ENCODE measurements at regions not wholly inside any gene's neighbourhood (a gene's known extent, or its start where the extent isn't known, plus 50 kb on each side); places are given as distances from the start of the nearest gene placed in this dataset.

GRCh38 chr2:509888-510287 lies 167.3 kb downstream of the TMEM18 start:
- DNase-seq: no peak

- no peak for DNase-seq
Observed at GRCh38 chr2:508121-508520, 169.1 kb downstream of the TMEM18 start.

DNA sequence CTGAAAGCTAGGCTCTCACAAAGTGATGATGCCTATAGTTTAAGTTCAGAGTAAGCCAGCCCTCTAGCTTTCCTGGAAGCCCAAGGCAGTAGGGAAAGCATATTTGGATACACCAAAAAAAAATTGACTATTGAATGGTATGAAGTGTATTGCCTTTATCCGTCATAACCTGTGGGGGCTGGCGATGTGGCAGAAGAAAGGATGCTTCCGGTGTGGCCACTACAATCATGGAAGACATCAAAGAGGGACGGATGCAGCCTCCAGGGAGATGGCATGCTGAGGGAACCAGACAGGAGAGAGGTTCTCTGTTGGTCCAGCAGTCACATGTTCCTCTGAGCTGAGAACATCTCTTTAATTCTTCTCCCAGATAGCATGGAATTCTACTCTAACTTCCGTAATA lies 170.3 kb downstream of the TMEM18 start:
- no peak for DNase-seq

DNA sequence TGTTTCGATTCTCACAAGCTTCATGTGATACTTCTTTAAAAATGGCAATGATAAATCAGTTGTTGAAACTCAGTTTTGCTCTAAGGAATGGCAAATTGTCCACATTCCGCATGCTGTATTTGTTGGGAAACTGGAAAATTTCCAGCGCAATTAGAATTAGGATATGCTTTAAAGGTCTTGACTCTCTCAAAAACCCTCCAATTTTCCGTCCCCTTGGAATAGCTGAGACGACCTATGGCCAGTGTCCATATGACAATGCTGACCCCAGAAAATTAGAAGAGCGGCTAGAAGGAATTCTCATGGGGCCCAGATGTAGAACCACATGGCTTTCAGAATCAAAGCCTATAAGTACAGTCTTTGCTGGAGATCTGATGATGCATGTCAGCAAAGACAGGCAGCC lies 170.8 kb downstream of the TMEM18 start:
- DNase-seq: no peak

GRCh38 chr2:505941-506340 lies 171.3 kb downstream of the TMEM18 start:
- no peak for DNase-seq

GRCh38 chr2:503288-503999 lies 173.8 kb downstream of the TMEM18 start:
- DNase-seq: no peak

- no peak for DNase-seq
Observed at GRCh38 chr2:502831-503230, 174.4 kb downstream of the TMEM18 start.

GRCh38 chr2:501667-502066 lies 175.5 kb downstream of the TMEM18 start:
- no peak for DNase-seq

GRCh38 chr2:501130-501529 lies 176.1 kb downstream of the TMEM18 start:
- no peak for DNase-seq

DNA sequence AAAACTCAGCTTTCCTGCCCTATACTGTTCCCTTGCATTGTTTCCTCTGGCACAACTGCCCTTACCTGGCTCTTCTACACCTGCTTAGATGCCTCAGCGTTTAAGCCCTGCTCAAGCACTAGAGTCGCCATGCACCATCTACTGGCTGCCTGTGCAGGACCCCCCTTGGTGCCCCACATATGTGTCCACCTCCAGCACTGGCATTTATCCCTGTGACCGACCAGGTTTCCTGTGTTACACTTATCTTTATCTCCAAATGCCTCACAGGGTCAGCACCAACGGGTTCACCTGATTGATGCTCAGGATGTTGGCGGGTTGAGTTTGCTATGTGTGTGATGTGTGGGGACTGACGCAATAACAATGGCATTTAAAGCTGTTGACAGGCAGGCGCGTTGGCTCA lies 177.5 kb downstream of the TMEM18 start:
- DNase-seq: no peak

GRCh38 chr2:498493-499178 lies 178.6 kb downstream of the TMEM18 start:
- DNase-seq: no peak

- DNase-seq: no peak
Observed at GRCh38 chr2:497770-498492, 179.3 kb downstream of the TMEM18 start.

GRCh38 chr2:496729-497128 lies 180.5 kb downstream of the TMEM18 start:
- no peak for DNase-seq

DNA sequence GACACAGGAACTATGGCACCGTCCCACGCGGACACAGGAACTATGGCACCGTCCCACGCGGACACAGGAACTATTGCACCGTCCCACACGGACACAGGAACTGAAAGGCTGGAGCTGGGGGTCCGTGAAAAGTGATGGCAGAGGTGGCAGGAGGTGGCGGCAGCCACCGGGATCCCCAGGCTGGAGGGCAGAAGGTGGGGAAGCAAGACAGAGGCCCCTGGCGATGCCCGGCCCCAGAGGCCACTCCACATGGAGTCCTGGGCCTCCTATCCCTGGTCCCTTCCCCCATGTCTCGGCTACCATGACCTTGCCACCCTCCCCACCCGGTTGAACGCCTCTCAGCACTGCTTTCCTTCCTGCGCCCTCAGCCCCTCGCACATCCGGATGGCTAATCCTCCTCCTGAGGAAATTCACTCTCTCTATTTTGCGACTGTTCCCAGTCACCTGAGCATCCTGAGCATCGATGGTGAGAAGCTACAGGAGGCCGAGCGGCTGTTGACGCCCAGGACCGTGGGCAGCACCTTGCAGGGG lies 181.4 kb downstream of the TMEM18 start:
- DNase-seq: no peak

DNA sequence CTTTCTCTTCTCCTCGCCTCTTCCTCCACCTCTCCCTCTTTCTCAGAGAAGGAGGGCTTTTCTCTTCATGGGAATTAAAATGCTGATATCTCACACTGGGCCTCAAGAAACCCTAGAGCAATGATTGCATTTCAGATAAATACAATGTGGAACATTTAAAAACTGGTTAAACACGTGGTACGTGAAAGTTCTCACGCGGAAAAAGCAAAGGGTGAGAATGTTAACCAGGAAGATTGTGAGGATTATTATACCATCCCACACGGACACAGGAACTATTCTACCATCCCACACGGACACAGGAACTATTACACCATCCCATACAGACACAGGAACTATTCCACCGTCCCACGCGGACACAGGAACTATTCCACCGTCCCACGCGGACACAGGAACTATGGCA lies 182.4 kb downstream of the TMEM18 start:
- DNase-seq: no peak

- no peak for DNase-seq
Observed at GRCh38 chr2:493228-493627, 184.0 kb downstream of the TMEM18 start.

DNA sequence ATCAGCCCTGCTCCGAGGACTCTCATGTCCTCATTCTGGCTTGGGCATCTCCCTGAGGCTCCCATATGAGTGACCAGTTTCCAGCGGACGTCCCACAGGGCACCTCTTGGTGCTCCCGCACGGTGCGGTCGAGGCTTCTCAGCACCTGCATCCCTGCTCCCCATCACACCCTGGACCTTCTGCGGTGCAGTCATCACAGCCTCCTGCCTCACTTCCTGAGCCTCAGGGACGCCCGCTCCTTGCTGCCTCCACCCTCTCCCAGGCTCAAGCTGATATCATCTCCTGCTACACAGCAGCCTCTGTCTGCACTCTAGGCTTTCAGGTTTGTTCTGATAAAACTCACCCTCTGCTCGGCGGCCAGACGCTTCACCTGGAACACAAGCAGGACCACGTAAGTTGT lies 185.0 kb downstream of the TMEM18 start:
- DNase-seq: no peak

- no peak for DNase-seq
Observed at GRCh38 chr2:489838-490237, 187.4 kb downstream of the TMEM18 start.

DNA sequence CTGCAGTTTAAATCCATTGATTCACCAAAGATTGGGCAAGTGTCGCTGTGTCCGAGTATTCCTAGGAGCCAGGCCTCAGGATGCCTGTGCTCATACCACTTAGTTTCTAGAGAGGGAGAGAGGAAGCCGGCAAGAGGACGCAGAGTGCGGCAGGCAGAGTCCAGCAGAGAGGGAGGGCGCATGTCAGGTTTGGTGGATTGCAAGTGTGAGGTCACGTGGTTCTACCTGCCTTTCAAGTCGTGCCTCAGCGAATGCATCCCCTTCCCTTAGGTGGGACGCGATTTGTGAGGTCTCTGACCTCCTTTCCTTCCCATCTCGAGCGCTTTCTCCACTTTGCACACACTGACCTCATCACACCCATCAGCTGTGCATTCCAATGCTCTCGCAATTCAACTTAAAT lies 188.1 kb downstream of the TMEM18 start:
- no peak for DNase-seq

DNA sequence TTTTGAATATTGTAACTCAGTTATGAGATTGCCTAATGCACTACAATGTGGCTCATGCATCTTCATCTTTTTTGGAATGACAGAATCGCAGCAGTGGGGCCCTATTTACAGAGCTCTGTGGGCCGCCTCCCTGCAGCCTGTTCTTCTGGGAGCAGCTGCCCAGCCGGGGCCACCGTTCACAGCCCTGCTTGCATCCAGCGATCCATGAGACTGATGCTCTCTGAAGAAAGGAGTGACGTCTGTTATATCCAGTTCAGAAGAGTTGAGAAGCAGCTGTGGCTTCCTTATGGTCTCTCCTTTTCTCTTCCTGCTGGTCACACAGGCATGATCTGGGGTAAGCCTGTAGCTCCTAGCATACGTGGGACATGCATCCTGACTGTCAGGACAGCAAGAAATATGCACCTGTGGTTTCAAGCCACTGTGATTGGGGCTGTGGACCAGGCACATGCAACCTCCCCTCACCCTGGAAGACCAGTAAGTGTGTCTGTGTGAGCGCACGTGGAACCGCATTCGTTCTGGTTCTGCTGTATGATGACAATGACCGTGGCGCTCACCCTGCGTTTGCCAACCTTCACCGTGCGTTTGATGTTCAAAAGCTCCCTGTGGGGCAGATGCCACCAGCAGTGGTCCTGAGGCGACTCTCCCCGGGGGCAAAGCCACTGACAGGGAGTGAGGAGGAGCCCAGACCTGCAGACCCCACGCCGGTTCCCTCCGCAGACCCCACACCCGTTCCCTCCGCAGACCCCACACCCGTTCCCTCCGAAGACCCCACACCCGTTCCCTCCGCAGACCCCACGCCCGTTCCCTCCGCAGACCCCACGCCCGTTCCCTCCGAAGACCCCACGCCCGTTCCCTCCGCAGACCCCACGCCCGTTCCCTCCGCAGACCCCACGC lies 189.8 kb downstream of the TMEM18 start:
- DNase-seq: no peak

DNA sequence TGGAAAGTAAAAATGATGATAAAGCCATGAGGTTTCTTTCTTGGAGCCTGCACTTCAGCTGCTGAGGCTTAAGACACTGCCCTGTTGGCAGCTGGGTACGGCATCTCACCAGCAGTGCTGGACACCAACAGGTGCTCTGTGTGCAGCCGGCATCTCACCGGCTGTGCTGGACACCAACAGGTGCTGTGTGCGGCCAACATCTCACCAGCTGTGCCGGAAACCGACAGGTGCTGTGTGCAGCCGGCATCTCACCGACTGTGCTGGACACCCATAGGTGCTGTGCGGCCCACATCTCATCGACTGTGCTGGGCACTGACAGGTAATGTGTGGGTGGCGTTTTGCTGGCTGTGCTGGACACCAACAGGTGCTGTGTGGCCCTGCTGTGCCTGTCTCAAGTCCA lies 190.8 kb downstream of the TMEM18 start:
- DNase-seq: no peak

DNA sequence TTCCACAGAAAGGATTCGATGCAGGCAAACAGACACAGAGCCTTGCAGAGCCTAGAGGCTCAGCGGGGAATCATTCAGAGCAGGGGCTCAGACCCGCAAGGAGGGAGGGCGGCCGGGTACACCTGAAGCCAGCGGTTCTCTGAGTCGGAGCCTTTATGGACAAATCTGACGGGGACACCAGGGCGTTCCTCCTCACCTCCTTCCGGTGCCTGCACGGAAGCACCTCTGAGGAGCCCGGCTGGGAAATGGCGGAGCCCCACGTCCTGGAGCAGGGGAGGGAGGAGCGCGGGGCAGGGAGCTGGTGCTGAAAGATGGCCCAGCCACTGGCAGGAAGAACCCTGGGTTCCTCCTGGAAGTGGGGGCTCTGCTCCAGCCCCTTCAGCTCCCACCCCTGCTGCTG lies 193.5 kb upstream of the ALKAL2 start:
- no peak for DNase-seq

All from fibroblast of skin of abdomen (primary cell).